CD4-positive, alpha-beta memory T cell (primary cell): ENCODE measurements at regions not wholly inside any gene's neighbourhood (a gene's known extent, or its start where the extent isn't known, plus 50 kb on each side); places are given as distances from the start of the nearest gene placed in this dataset.

Experiments used
- CTCF ChIA-PET: fragments of 350-600 bp; sonication (Branson Sonifier 250); formaldehyde crosslinking; loops from one replicate; lab custom pipeline; 2021; ENCODE audit warnings: inconsistent platforms; ENCODE audit not compliant: partially characterized antibody; lab: Charles Lee
- POLR2A ChIA-PET: fragments of 350-600 bp; sonication (Branson Sonifier 250); formaldehyde crosslinking; loops from one replicate; lab custom pipeline; 2021; ENCODE audit not compliant: partially characterized antibody; lab: Charles Lee
- DNase-seq, 5 donors: peaks; one replicate each; pipeline versions ENCODE4 v3.0.0 to v3.0.0-alpha.2; 2020 to 2022; ENCODE audit warnings: mixed read lengths in 1 of 5
- H3K27ac ChIP-seq: one replicate; pipeline ENCODE4 v1.7.0; 2013; ENCODE audit warnings: low read depth, low read length
- H3K27me3 ChIP-seq: 2 replicates; pipeline ENCODE4 v1.7.0; 2013; ENCODE audit warnings: mild to moderate bottlenecking, low read length, moderate library complexity; ENCODE audit not compliant: insufficient read depth
- H3K36me3 ChIP-seq: 2 replicates; pipeline ENCODE4 v1.7.0; 2013; ENCODE audit warnings: mild to moderate bottlenecking, low read length, moderate library complexity; ENCODE audit not compliant: insufficient read depth
- H3K4me1 ChIP-seq: 2 replicates; pipeline ENCODE4 v1.7.0; 2013; ENCODE audit warnings: mild to moderate bottlenecking, low read length, moderate library complexity; ENCODE audit not compliant: insufficient read depth
- H3K4me3 ChIP-seq, 2 donors: one replicate each; pipeline ENCODE4 v1.7.0; 2013; ENCODE audit warnings: low read length in 2 of 2, mild to moderate bottlenecking in 1 of 2
- H3K9me3 ChIP-seq, 2 donors: one replicate each; pipeline ENCODE4 v1.7.0; 2013; ENCODE audit warnings: low read length in 2 of 2, control low read depth in 1 of 2; ENCODE audit not compliant: control insufficient read depth in 1 of 2
- H3K27ac Mint-ChIP-seq, 7 donors: one replicate each; pipeline ENCODE4 v1.8.0; 2020 to 2021; ENCODE audit warnings: mixed read lengths in 7 of 7, mild to moderate bottlenecking in 6 of 7, inconsistent platforms in 3 of 7, moderate library complexity in 3 of 7
- H3K27me3 Mint-ChIP-seq, 2 donors: one replicate each; pipeline ENCODE4 v1.8.0; 2020 to 2021; ENCODE audit warnings: mixed read lengths in 2 of 2
- H3K36me3 Mint-ChIP-seq, 2 donors: one replicate each; pipeline ENCODE4 v1.8.0; 2020 to 2021; ENCODE audit warnings: mixed read lengths in 2 of 2, inconsistent platforms in 1 of 2, mild to moderate bottlenecking in 1 of 2
- H3K4me1 Mint-ChIP-seq, 4 donors: one replicate each; pipeline ENCODE4 v1.8.0; 2020 to 2021; ENCODE audit warnings: mixed read lengths in 4 of 4, mild to moderate bottlenecking in 1 of 4
- H3K4me3 Mint-ChIP-seq, 8 donors: one replicate each; pipeline ENCODE4 v1.8.0; 2020 to 2021; ENCODE audit warnings: mixed read lengths in 8 of 8, mild to moderate bottlenecking in 7 of 8, moderate library complexity in 6 of 8, inconsistent platforms in 3 of 8
- H3K9me3 Mint-ChIP-seq, 8 donors: one replicate each; pipeline ENCODE4 v1.8.0; 2020 to 2021; ENCODE audit warnings: mixed read lengths in 8 of 8, mild to moderate bottlenecking in 5 of 8, inconsistent platforms in 3 of 8, moderate library complexity in 1 of 8
- intact Hi-C: fragments of 100-400 bp; cut with micrococcal nuclease; formaldehyde crosslinking; loops from one replicate; pipeline ENCODE4 v1.15.1; 2023

DNA sequence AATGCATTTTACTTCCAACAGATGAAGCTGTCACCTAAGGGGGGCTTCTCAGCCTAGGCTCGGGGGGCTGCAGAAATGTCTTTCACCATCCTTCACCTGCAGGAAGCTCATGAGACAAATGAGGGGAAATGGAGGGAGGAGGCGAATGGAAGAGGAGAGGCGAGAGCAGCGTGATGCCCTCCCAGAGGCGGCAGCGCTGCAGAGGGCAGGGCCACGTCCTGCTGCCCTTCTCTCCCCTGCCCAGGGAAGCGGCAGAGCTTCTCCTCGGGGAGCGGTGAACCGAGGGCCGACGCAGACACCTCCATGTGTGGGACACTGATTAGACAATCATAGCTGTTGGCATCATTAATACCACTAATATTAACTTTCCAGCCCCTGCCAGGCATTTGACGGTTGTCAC is 78.3 kb downstream of the SERPINA3 start:
- no peaks in the 10 kb centered on the region for H3K9me3 ChIP-seq
- peaks cover 0 to 3% (median 0%) of the 10 kb centered on the region in 4 donors for H3K4me1 Mint-ChIP-seq
- intact Hi-C loops = no loop called here
- no peak overlapping the region for H3K27ac Mint-ChIP-seq
- H3K36me3 ChIP-seq = no peaks in the 10 kb centered on the region
- CTCF ChIA-PET = interaction anchor here (0.9 to 2.2 kb wide), 6 partner anchors 8 to 505 kb away, joined by 3 to 7 read pairs (median 4); no protein-coding TSS in a partner anchor
- H3K36me3 Mint-ChIP-seq = no peaks in the 10 kb centered on the region
- no peak for DNase-seq
- H3K9me3 Mint-ChIP-seq = no peaks in the 10 kb centered on the region
- H3K4me3 Mint-ChIP-seq = peak overlapping the region in 1 of 8 donors; percentile 52
- H3K27me3 Mint-ChIP-seq = peaks cover 6 to 12% of the 10 kb centered on the region in 2 donors
- H3K4me1 ChIP-seq = peaks cover 6% of the 10 kb centered on the region
- no peaks in the 10 kb centered on the region for H3K27me3 ChIP-seq
- no peak overlapping the region for H3K4me3 ChIP-seq
- POLR2A ChIA-PET = no interaction called here
- H3K27ac ChIP-seq = no peak overlapping the region

DNA sequence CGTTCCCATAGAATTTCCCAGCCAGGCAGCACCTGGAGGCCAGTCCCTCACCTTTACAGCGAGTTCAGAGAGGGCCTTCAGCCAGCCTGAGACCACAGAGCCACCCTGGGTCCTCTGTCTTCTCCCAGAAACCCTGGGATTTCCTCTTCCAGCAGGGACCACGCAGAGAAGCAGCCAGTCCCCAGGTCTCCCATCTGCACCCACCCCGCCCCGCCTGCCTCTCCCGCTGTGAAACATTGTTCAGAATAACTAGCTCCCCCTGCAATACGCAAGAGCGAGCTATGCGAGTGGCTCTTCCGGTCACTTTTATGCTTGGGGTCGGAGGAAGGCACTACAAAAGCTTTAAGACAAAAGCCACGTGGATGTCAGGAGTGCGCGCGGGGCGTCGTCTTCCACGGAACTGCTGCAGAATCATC is 77.8 kb downstream of the SERPINA3 start:
- Histone ChIP-seq H3K36me3 (no peaks in the 10 kb centered on the region), H3K4me3 (no peak overlapping the region), H3K4me1 (peaks cover 6% of the 10 kb centered on the region), H3K9me3 (no peaks in the 10 kb centered on the region), H3K27me3 (no peaks in the 10 kb centered on the region), H3K27ac (no peak overlapping the region)
- H3K9me3 Mint-ChIP-seq = no peaks in the 10 kb centered on the region
- POLR2A ChIA-PET = no interaction called here
- CTCF ChIA-PET = interaction anchor here (0.9 to 2.2 kb wide), 6 partner anchors 9 to 506 kb away, joined by 3 to 7 read pairs (median 4); no protein-coding TSS in a partner anchor
- no peak overlapping the region for H3K27ac Mint-ChIP-seq
- H3K4me1 Mint-ChIP-seq = peaks cover 0 to 3% (median 0%) of the 10 kb centered on the region in 4 donors
- H3K4me3 Mint-ChIP-seq = peak overlapping the region in 1 of 8 donors; percentile 52
- intact Hi-C loops = no loop called here
- no peak for DNase-seq
- no peaks in the 10 kb centered on the region for H3K36me3 Mint-ChIP-seq
- peaks cover 6 to 12% of the 10 kb centered on the region in 2 donors for H3K27me3 Mint-ChIP-seq

DNA sequence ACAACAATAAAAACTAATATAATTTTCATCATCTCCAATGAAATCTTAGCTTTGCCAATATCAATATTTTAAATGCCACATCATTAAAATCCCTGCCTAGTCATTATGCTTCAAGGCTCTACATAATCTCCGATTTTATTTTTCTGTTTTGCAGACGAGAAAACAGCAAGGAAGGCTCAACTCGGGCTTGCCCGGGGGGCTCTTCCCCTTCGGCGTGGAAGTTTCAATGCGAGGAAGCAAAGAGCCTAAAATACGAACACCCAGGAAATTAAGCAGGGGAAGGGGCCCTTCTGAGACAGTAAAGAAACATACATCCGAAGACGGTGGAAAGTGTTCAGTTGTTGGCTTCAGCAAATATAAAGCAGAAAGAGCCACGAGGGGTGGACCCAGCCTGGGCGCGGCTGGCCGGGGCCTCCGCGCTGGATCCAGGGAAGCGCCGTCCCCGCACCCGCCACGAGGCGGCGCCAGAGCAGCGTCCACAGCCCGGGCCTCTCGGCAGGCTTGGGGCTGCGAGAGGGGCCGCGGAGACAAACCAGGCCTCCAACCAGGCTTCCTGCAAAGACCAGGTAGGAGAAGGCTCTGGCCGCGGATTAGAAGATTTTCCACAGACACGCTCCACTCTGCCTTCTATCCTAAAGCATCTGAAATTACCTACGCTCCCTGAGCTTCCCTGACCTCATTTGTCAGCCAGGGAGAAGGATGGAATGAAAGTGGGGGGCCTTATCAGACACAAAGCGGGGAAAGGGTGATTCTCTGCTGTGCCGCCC is 77.2 kb downstream of the SERPINA3 start:
- peaks cover 0 to 3% (median 0%) of the 10 kb centered on the region in 4 donors for H3K4me1 Mint-ChIP-seq
- no peaks in the 10 kb centered on the region for H3K36me3 Mint-ChIP-seq
- no peak overlapping the region for H3K27ac Mint-ChIP-seq
- Histone ChIP-seq H3K4me1 (peaks cover 6% of the 10 kb centered on the region), H3K36me3 (no peaks in the 10 kb centered on the region), H3K9me3 (no peaks in the 10 kb centered on the region), H3K27me3 (no peaks in the 10 kb centered on the region), H3K27ac (no peak overlapping the region), H3K4me3 (no peak overlapping the region)
- no peaks in the 10 kb centered on the region for H3K9me3 Mint-ChIP-seq
- peaks cover 6 to 12% of the 10 kb centered on the region in 2 donors for H3K27me3 Mint-ChIP-seq
- DNase-seq = peak in 4 of 5 donors; percentile 9 to 45 (median 20)
- POLR2A ChIA-PET = no interaction called here
- peak overlapping the region in 1 of 8 donors; percentile 41 for H3K4me3 Mint-ChIP-seq
- CTCF ChIA-PET = interaction anchor here (1.0 to 2.2 kb wide), 5 partner anchors 19 to 507 kb away, joined by 3 to 7 read pairs (median 3); no protein-coding TSS in a partner anchor
- intact Hi-C loops = no loop called here

DNA sequence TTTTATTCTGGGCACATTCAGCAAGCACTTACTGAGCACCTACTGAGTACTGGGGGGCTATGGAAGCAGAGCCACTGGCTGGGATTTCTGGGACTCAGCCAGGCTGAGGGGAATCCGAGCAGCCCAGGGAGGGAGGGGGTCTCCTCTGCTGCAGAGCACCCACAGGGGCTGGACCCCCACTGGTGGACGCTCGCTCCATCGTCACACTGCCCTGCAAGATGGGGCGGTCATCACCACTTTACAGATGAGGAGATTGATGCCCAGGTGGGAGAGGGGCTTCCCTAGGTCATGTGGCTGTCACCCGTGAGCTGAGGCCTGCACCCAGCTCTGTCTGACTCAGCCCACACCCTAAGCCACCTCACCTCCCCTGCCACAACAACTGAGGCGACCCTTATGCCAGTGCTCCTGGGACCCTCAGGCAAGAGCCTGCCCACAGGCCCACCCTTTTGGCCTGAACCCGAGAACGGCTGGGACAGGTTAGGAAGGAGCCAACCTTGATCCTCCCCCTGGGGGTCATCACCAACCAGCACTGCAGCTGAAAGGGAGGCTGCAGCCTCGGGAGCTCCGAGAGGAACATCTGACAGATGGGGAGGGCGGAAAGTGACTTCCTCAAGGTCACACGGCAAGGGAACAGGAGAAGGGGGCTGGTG is 74.4 kb downstream of the SERPINA3 start:
- CTCF ChIA-PET = no interaction called here
- no peak overlapping the region for H3K4me3 ChIP-seq
- Mint-ChIP-seq H3K9me3 (no peaks in the 10 kb centered on the region), H3K4me1 (peaks cover 0 to 3% (median 0%) of the 10 kb centered on the region in 4 donors), H3K27me3 (peaks cover 6 to 14% of the 10 kb centered on the region in 2 donors), H3K4me3 (no peak overlapping the region), H3K27ac (no peak overlapping the region), H3K36me3 (no peaks in the 10 kb centered on the region)
- POLR2A ChIA-PET = no interaction called here
- no peaks in the 10 kb centered on the region for H3K36me3 ChIP-seq
- H3K4me1 ChIP-seq = peaks cover 6% of the 10 kb centered on the region
- DNase-seq = no peak
- H3K27me3 ChIP-seq = no peaks in the 10 kb centered on the region
- intact Hi-C loops = no loop called here
- H3K9me3 ChIP-seq = no peaks in the 10 kb centered on the region
- no peak overlapping the region for H3K27ac ChIP-seq

DNA sequence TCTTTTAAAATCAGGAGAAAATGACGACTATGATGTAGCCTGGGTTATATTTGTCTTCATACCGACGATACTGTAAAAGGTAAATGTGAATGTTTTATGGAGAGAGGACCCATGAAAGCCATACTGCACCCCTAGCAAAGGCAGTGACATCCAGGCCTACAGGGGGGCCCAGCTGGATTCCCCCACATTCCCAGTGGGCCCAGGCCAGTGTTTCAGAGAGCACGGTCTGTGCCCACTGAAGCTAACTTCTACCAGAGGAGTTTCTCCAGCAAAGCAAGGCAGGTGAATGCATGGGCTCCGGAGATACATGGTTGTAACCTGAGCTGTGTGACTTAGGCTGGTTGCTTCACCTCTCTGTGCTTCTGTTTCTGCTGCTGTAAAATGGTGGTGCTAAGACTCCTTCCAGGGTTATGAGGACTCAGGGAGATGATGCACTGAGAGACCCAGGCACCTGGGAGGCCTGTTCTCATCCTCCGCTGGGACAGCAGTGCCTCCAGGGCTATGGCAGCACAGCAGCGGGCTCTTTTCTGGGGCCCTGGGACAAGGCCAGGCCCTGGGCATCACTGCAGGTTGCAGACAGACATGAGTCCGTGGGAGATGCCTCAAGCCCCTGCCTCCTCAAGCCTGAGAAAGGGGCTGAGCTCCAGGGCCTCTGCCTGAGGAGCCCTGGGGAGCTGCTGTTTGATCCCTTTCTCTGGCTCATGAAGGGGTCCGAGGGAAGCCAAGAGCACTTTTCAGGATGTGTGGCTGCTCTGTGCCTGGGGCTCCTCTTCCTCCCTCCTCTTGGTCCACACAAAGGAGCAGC is 73.7 kb downstream of the SERPINA3 start:
- ChIA-PET POLR2A (no interaction called here), CTCF (no interaction called here)
- no peak for DNase-seq
- H3K27ac Mint-ChIP-seq = no peak overlapping the region
- no peaks in the 10 kb centered on the region for H3K36me3 Mint-ChIP-seq
- Histone ChIP-seq H3K4me1 (peaks cover 6% of the 10 kb centered on the region), H3K4me3 (no peak overlapping the region), H3K9me3 (no peaks in the 10 kb centered on the region), H3K27me3 (no peaks in the 10 kb centered on the region), H3K36me3 (no peaks in the 10 kb centered on the region), H3K27ac (no peak overlapping the region)
- no peaks in the 10 kb centered on the region for H3K9me3 Mint-ChIP-seq
- peaks cover 0 to 3% (median 0%) of the 10 kb centered on the region in 4 donors for H3K4me1 Mint-ChIP-seq
- no peak overlapping the region for H3K4me3 Mint-ChIP-seq
- intact Hi-C loops = no loop called here
- H3K27me3 Mint-ChIP-seq = peaks cover 6 to 12% of the 10 kb centered on the region in 2 donors

DNA sequence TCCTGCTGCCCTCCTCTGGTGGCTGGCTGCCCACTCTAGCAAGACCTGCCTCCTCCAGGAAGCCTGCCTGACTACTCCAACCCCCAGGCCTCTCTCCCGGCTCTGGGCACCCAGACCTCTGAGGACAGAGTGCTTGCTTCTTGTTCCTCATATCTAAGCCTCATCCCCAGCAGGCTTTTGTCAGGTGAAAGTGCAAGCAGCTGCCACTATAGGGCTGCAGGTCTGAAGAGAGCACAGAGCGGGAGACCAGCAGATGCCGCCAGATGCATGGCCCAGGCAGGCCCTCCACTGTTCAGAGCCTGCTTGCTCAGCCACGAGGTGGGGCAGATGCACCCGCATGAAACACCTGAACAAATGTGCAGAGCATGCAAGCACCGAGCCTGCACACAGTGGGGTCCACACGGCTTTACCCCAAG is 73.0 kb downstream of the SERPINA3 start:
- Histone ChIP-seq H3K27ac (no peak overlapping the region), H3K9me3 (no peaks in the 10 kb centered on the region), H3K4me1 (peaks cover 6% of the 10 kb centered on the region), H3K36me3 (no peaks in the 10 kb centered on the region), H3K27me3 (no peaks in the 10 kb centered on the region), H3K4me3 (no peak overlapping the region)
- Mint-ChIP-seq H3K36me3 (no peaks in the 10 kb centered on the region), H3K4me1 (peaks cover 0 to 2% (median 0%) of the 10 kb centered on the region in 4 donors), H3K27me3 (peaks cover 6 to 8% of the 10 kb centered on the region in 2 donors), H3K27ac (no peak overlapping the region), H3K4me3 (no peak overlapping the region), H3K9me3 (no peaks in the 10 kb centered on the region)
- ChIA-PET CTCF (no interaction called here), POLR2A (no interaction called here)
- intact Hi-C loops = no loop called here
- DNase-seq = no peak

DNA sequence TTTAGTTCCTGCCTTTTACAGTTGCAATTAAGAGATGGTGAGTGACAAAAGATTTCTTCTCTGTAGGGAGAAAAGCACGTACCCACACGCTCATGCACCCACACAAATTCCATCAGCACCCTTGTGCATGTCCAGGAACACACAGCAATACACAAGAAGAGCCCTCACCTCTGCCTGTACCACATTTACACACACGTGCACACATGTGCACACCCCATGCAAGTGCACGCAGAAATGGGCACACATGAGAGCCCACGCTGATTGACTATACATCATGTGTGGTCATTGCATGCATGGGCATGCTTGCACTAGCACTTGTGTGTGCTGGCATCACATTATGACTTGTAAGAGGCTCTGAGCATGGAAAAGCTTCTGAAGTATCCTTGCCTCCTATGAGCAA is 70.5 kb downstream of the SERPINA3 start:
- ChIA-PET CTCF (interaction anchor here (2.7 kb wide), 1 partner anchor 10 kb away, joined by 12 read pairs; no protein-coding TSS in a partner anchor), POLR2A (no interaction called here)
- Histone ChIP-seq H3K4me1 (no peaks in the 10 kb centered on the region), H3K36me3 (no peaks in the 10 kb centered on the region), H3K4me3 (no peak overlapping the region), H3K27me3 (no peaks in the 10 kb centered on the region), H3K9me3 (no peaks in the 10 kb centered on the region), H3K27ac (no peak overlapping the region)
- Mint-ChIP-seq H3K9me3 (no peaks in the 10 kb centered on the region), H3K4me1 (no peaks in the 10 kb centered on the region), H3K4me3 (no peak overlapping the region), H3K36me3 (no peaks in the 10 kb centered on the region), H3K27me3 (peaks cover 2 to 5% of the 10 kb centered on the region in 2 donors), H3K27ac (no peak overlapping the region)
- intact Hi-C loops = no loop called here
- no peak for DNase-seq
